Ureter (tissue), 1 donor: ENCODE measurements at regions not wholly inside any gene's neighbourhood (a gene's known extent, or its start where the extent isn't known, plus 50 kb on each side); places are given as distances from the start of the nearest gene placed in this dataset.
"Not testable (repeated sequence)": the region's sequence is repeated elsewhere in the genome, so short reads cannot be mapped to it uniquely, and the experiment has no call there.

Experiments
- DNase-seq: peaks from one replicate; pipeline ENCODE4 v3.0.0-alpha.2; 2020; ENCODE audit warnings: low spot score
- donor health status: DM: yes; HTN: yes; CAD: no.

- no peak for DNase-seq
Observed at GRCh38 chr2:149814901-149815300, 227.3 kb upstream of the MMADHC start.

- no peak for DNase-seq
Observed at GRCh38 chr2:149814049-149814448, 226.5 kb upstream of the MMADHC start.

GRCh38 chr2:149808556-149808955 lies 221.0 kb upstream of the MMADHC start:
- DNase-seq = no peak

GRCh38 chr2:149806651-149807050 lies 219.1 kb upstream of the MMADHC start:
- DNase-seq = no peak

- no peak for DNase-seq
Observed at GRCh38 chr2:149800624-149801542, 213.3 kb upstream of the MMADHC start.

GRCh38 chr2:149799013-149799705 lies 211.6 kb upstream of the MMADHC start:
- DNase-seq = no peak

- DNase-seq = no peak
Observed at GRCh38 chr2:149797030-149797429, 209.5 kb upstream of the MMADHC start.

GRCh38 chr2:149789549-149789948 lies 202.0 kb upstream of the MMADHC start:
- no peak for DNase-seq

- no peak for DNase-seq
Observed at GRCh38 chr2:149787206-149787605, 199.6 kb upstream of the MMADHC start.

GRCh38 chr2:149783284-149783683 lies 195.7 kb upstream of the MMADHC start:
- no peak for DNase-seq

- DNase-seq = no peak
Observed at GRCh38 chr2:149782572-149782971, 195.0 kb upstream of the MMADHC start.

GRCh38 chr2:149781263-149781808 lies 193.8 kb upstream of the MMADHC start:
- DNase-seq = no peak

- DNase-seq = no peak
Observed at GRCh38 chr2:149773006-149773405, 185.4 kb upstream of the MMADHC start.

GRCh38 chr2:149768320-149768799 lies 180.8 kb upstream of the MMADHC start:
- no peak for DNase-seq

GRCh38 chr2:149767516-149767974 lies 180.0 kb upstream of the MMADHC start:
- DNase-seq = no peak

GRCh38 chr2:149766339-149766738 lies 178.8 kb upstream of the MMADHC start:
- DNase-seq = no peak

- no peak for DNase-seq
Observed at GRCh38 chr2:149765636-149766035, 178.1 kb upstream of the MMADHC start.

- DNase-seq = no peak
Observed at GRCh38 chr2:149765003-149765402, 177.4 kb upstream of the MMADHC start.

GRCh38 chr2:149763358-149763757 lies 175.8 kb upstream of the MMADHC start:
- DNase-seq = no peak

GRCh38 chr2:149761611-149762010 lies 174.0 kb upstream of the MMADHC start:
- no peak for DNase-seq

GRCh38 chr2:149759382-149759781 lies 171.8 kb upstream of the MMADHC start:
- DNase-seq = not testable (repeated sequence)

GRCh38 chr2:149754722-149755121 lies 167.1 kb upstream of the MMADHC start:
- DNase-seq = not testable (repeated sequence)
